ENCODE measurements at regions not wholly inside any gene's neighbourhood (a gene's known extent, or its start where the extent isn't known, plus 50 kb on each side); places are given as distances from the start of the nearest gene placed in this dataset.

DNA sequence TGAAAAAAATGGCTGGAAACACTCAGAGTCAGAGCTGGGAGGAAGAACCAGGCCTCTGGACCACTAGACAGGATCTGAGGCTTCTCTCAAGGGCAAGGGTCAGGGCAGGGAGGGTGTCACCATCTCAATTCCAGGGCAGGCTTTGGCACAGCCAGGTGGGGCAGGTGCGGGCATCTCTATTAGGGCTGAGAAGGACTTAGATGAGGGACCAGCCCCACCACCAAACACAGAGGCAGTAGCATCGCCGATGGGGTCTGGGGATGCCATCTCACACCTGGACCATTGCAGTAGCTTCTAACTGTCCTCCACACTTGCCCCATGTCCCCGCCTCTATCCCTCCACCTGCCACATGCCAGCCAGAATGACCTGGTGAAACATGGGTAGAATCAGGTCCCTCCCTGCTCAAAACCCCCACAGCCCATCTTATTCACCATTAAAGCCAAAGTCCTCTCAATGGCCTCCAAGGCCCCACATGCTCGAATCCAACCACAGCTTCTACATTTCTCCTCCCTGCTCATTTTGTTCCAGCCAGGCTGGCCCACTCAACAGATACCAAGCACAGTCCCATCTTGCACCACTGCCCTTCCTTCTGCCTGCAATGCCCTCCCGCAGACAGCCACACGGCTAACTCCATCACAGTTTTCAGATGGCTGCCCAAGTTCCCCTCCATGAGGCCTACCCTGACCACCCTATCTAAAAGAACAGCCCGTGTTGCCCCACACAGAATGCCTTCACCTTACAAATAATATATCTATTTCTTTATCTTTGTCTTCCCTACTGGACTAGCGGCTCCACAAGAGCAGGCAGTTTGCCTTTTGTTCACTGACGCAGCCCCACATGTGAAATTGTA lies 177.4 kb downstream of the SMAD2 start:
- no peaks in the 10 kb centered on the region for H3K9me3 ChIP-seq (ENCODE audit: control insufficient read depth, insufficient read depth, low read depth, low read length)
- CTCF ChIA-PET: no interaction called here
- ATAC-seq (no peak), DNase-seq (ENCODE audit: low read depth, low spot score) (no peak)
- no TSS peak for BruUV-seq (replicated peaks)
- H3K36me3 ChIP-seq (ENCODE audit: control insufficient read depth, insufficient read depth, low read length): no peaks in the 10 kb centered on the region
- in situ Hi-C loops (cut with HindIII; ENCODE audit: low pct_unique_long_range_greater_than_20kb, low sequenced_read_pairs) (no loop called here), intact Hi-C loops (cut with micrococcal nuclease; ENCODE audit: unreplicated experiment) (no loop called here)
- no peaks in the 10 kb centered on the region; the same call in 1 of the 2 replicates for H3K27me3 ChIP-seq (ENCODE audit: control insufficient read depth, insufficient read depth, low read length)
- H3K27ac ChIP-seq (ENCODE audit: low read length): no peak overlapping the region
- H3K4me3 ChIP-seq (ENCODE audit: low read depth in 2 of 2, low read length in 2 of 2): no peak overlapping the region
- TF ChIP-seq REST (IDR thresholded peaks at IDR 0.05; ENCODE audit: insufficient read depth in 1 of 2, low read depth in 2 of 2, low read length in 1 of 2) (no peak), SIN3A (IDR thresholded peaks at IDR 0.05; ENCODE audit: borderline replicate concordance, insufficient read depth, low read depth, low read length) (no peak), POLR2AphosphoS5 (IDR thresholded peaks at IDR 0.05; ENCODE audit: low read depth, low read length) (no peak), CTCF (IDR thresholded peaks at IDR 0.05) (no peak), TCF7L2 (IDR thresholded peaks at IDR 0.05; ENCODE audit: low read depth, low read length) (no peak)
- no peaks in the 10 kb centered on the region for H3K4me1 ChIP-seq (ENCODE audit: control insufficient read depth, insufficient read depth, low read length)
- POLR2A ChIA-PET: no interaction called here

DNA sequence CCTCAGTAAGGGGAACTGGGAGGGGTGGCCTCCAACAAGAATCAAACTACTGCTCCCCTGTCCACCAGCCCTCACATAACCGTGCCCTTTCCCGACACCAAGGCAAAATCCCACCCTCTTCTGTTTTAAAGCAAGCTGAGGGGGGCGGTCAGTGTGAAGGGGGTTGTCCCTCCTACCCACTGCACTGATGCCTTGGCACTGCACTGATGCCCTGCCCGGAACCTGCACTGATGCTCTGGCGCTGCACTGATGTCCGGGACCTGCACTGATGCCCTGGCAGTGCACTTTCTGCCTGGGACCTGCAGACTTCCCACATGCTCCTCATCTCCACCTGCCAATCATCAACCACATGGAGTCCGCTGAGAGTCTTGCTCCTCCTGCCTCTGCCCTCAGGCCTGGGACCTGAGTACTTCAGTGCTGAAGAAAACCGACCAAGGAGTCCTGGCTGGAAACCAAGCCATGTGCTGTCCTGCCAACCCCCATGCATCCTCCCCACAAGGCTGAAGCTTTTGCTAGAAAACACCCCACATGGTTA lies 179.5 kb downstream of the SMAD2 start:
- no peaks in the 10 kb centered on the region for H3K4me1 ChIP-seq (ENCODE audit: control insufficient read depth, insufficient read depth, low read length)
- ChIA-PET POLR2A (no interaction called here), CTCF (no interaction called here)
- ATAC-seq (no peak), DNase-seq (ENCODE audit: low read depth, low spot score) (no peak)
- no peak for TF ChIP-seq TCF7L2 (IDR thresholded peaks at IDR 0.05; ENCODE audit: low read depth, low read length)
- TF ChIP-seq CTCF (IDR thresholded peaks at IDR 0.05): no peak
- no peak for TF ChIP-seq REST (IDR thresholded peaks at IDR 0.05; ENCODE audit: insufficient read depth in 1 of 2, low read depth in 2 of 2, low read length in 1 of 2)
- TF ChIP-seq SIN3A (IDR thresholded peaks at IDR 0.05; ENCODE audit: borderline replicate concordance, insufficient read depth, low read depth, low read length): no peak
- in situ Hi-C loops (cut with HindIII; ENCODE audit: low pct_unique_long_range_greater_than_20kb, low sequenced_read_pairs): no loop called here
- intact Hi-C loops (cut with micrococcal nuclease; ENCODE audit: unreplicated experiment): no loop called here
- H3K27ac ChIP-seq (ENCODE audit: low read length): no peak overlapping the region
- no peaks in the 10 kb centered on the region for H3K36me3 ChIP-seq (ENCODE audit: control insufficient read depth, insufficient read depth, low read length)
- BruUV-seq (replicated peaks): no TSS peak
- H3K4me3 ChIP-seq (ENCODE audit: low read depth in 2 of 2, low read length in 2 of 2): no peak overlapping the region
- no peaks in the 10 kb centered on the region for H3K9me3 ChIP-seq (ENCODE audit: control insufficient read depth, insufficient read depth, low read depth, low read length)
- H3K27me3 ChIP-seq (ENCODE audit: control insufficient read depth, insufficient read depth, low read length): no peaks in the 10 kb centered on the region; the same call in 1 of the 2 replicates

All from Panc1 (cell line).